GM12864 (cell line): ENCODE measurements at regions not wholly inside any gene's neighbourhood (a gene's known extent, or its start where the extent isn't known, plus 50 kb on each side); places are given as distances from the start of the nearest gene placed in this dataset.
A peak's percentile ranks its signal among the peaks of the same experiment; 100 is the strongest.

Experiments used
- DNase-seq: peaks from one replicate; pipeline ENCODE4 v3.0.0-alpha.2; 2011; ENCODE audit warnings: low read depth
- H3K4me3 ChIP-seq: 2 replicates; pipeline ENCODE4 v1.5.1; 2011; ENCODE audit warnings: mild to moderate bottlenecking, low read depth, low read length, control low read depth
- CTCF ChIP-seq: IDR thresholded peaks from 2 replicates; pipeline ENCODE4 v1.5.1; 2011; ENCODE audit warnings: low read depth, mild to moderate bottlenecking, moderate library complexity, low read length, control low read depth, inconsistent platforms; ENCODE audit errors: missing control alignments

GRCh38 chr12:94771741-94772140, 121.4 kb upstream of the TMCC3 start:
- no peak for DNase-seq
- H3K4me3 ChIP-seq, result no peak overlapping the region
- TF ChIP-seq CTCF, result no peak

GRCh38 chr12:94771199-94771598, 120.8 kb upstream of the TMCC3 start:
- no peak overlapping the region for H3K4me3 ChIP-seq
- TF ChIP-seq CTCF, result no peak
- no peak for DNase-seq

- no peak overlapping the region for H3K4me3 ChIP-seq
- DNase-seq, result no peak
- no peak for TF ChIP-seq CTCF
Observed at GRCh38 chr12:94770791-94771190, 120.4 kb upstream of the TMCC3 start.

- DNase-seq, result no peak
- no peak for TF ChIP-seq CTCF
- no peak overlapping the region; the same call in 1 of the 2 replicates for H3K4me3 ChIP-seq
Observed at GRCh38 chr12:94769776-94770759, 119.7 kb upstream of the TMCC3 start.

- no peak for TF ChIP-seq CTCF
- peak; percentile 62 for DNase-seq
- H3K4me3 ChIP-seq, result peak overlapping the region; percentile 50
Observed at GRCh38 chr12:94769047-94769420, 118.7 kb upstream of the TMCC3 start.

- H3K4me3 ChIP-seq, result peak overlapping the region; percentile 50
- no peak for TF ChIP-seq CTCF
- no peak for DNase-seq
Observed at GRCh38 chr12:94768398-94769046, 118.2 kb upstream of the TMCC3 start.
